NCI-H345 (cell line): ENCODE measurements at regions not wholly inside any gene's neighbourhood (a gene's known extent, or its start where the extent isn't known, plus 50 kb on each side); places are given as distances from the start of the nearest gene placed in this dataset.
A peak's percentile ranks its signal among the peaks of the same experiment; 100 is the strongest.
"Not testable (repeated sequence)": the region's sequence is repeated elsewhere in the genome, so short reads cannot be mapped to it uniquely, and the experiment has no call there.

Experiments
- DNase-seq: peaks from one replicate; lab custom pipeline; 2025; lab: John Stamatoyannopoulos, UW

DNA sequence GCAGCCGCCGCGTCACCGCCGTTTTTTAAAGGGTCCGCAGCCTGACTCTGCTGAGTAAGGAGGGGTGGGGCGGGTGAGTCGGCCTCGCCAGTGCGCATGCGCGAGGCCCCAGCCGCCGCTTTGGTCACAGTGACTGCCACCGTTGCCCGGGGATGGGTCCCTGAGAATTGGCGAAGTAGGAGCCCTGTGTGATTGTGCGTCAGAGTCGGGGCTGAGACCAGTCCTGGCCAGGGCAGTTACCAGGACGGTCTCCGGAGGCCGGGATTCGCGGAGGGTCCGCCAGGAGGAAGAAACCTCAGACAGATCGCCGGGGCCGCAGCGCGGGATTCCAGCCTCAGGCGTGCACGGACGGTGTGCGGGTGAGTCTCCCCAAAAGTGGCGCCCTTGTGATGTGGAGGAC lies 1386.9 kb upstream of the PCDH10 start:
- DNase-seq, result peak; percentile 12

DNA sequence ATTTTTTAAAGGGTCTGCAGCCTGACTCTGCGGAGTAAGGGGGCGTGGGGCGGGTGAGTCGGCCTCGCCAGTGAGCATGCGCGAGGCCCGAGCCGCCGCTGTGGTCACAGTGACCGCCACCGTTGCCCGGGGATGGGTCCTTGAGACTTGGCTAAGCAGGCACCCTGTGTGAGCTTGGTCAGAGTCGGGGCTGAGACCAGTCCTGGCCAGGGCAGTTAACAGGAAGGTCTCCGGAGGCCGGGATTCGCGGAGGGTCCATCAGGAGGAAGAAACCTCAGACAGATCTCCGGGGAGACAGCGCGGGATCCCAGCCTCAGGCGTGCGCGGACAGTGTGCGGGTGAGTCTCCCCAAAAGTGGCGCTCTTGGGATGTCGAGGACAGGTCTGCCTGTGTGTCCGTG lies 1384.4 kb upstream of the PCDH10 start:
- DNase-seq, result no peak

DNA sequence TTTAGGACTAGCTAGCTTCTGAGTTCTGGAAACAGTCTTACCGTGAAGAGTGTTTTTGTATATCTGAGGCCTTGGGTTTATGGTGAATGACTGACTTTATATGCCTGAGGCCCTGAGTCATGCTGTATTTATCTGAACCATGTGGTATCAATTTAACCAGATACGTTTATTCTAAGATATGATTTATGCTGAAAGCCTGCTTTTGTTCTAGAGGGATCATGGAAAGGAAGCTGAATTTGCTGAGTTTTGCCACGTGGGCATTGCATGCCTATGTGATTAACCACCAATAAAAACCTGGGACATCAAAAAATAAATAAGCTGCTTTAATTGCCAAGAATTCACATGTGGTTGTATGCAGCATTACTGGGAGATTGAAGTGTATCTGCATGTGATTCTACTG lies 1374.7 kb upstream of the PCDH10 start:
- not testable (repeated sequence) for DNase-seq

DNA sequence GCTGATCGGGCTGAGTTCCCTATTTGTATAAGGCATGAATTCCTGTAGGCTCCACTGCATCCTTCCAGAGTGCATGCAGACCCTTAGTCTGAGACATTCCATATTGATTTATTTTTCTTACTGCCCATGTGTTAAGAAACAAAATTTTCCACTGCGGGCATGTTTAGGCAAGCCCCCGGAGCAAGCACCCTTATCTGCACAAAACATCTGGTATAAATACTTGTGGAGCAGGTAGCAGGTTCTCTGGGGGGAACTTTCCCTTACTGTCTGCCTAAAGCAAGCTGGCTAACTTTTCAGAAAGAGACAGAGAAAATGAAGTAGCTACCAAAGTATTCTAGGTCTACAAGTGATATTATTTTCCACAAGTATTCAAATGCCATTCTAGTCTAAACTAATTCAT lies 1338.5 kb upstream of the PCDH10 start:
- not testable (repeated sequence) for DNase-seq
